Activated T-cell treated with anti-CD3 and anti-CD28 coated beads for 24 hours (primary cell): ENCODE measurements at regions not wholly inside any gene's neighbourhood (a gene's known extent, or its start where the extent isn't known, plus 50 kb on each side); places are given as distances from the start of the nearest gene placed in this dataset.

Source experiments
- DNase-seq: peaks from one replicate; pipeline ENCODE4 v3.0.0-alpha.2; 2020; ENCODE audit warnings: low read depth

GRCh38 chr16:6510261-6510660, 822.4 kb upstream of the RBFOX1 start:
- no peak for DNase-seq

- DNase-seq, result no peak
Measured at GRCh38 chr16:6499413-6499812, 833.2 kb upstream of the RBFOX1 start.

GRCh38 chr16:6498858-6499257, 833.8 kb upstream of the RBFOX1 start:
- no peak for DNase-seq

- DNase-seq, result no peak
Measured at GRCh38 chr16:6496996-6497395, 835.6 kb upstream of the RBFOX1 start.

GRCh38 chr16:6495486-6496210, 837.0 kb upstream of the RBFOX1 start:
- no peak for DNase-seq

GRCh38 chr16:6494716-6495115, 837.9 kb upstream of the RBFOX1 start:
- no peak for DNase-seq

GRCh38 chr16:6493555-6493954, 839.1 kb upstream of the RBFOX1 start:
- no peak for DNase-seq

DNA sequence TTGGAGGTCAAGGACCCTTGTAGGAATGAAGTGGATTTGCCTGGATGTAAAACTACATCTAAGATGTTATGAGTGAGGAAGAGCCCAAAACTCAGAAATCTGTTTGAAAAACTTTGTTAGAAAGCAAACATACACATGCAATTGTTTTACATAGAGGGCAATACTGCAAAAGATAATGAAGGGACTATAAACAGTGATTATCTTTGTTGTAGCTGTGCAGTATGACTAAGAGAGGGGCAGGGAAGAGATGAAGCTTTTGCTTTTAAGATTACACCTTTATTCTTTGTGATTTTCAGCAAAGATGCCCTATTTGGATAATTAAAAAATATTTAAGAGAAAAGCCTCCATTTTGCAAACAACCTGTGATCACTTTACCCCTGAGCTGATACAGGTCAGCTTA, 839.9 kb upstream of the RBFOX1 start:
- no peak for DNase-seq

DNA sequence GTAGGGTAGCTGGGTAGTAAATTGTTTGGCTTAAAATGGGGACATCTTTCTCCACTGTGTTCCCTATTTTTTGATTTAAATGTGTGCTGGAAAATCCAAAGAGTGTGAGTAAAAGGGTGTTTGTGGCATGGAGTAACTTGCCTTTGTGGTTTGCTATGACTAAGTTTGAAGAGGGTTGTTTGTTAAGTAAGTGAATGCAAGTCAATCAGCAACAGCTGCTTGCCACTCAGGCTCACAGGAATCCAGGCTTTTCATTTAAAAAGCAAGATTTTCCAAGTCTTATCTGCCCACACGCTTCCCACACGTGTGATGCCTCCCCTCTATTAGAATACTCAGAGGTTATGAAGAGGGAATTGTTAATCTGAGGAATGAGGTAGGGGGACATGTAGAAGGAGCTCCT, 847.7 kb upstream of the RBFOX1 start:
- no peak for DNase-seq

- no peak for DNase-seq
Measured at GRCh38 chr16:6484081-6484480, 848.6 kb upstream of the RBFOX1 start.

- no peak for DNase-seq
Measured at GRCh38 chr16:6483469-6484033, 849.1 kb upstream of the RBFOX1 start.

DNA sequence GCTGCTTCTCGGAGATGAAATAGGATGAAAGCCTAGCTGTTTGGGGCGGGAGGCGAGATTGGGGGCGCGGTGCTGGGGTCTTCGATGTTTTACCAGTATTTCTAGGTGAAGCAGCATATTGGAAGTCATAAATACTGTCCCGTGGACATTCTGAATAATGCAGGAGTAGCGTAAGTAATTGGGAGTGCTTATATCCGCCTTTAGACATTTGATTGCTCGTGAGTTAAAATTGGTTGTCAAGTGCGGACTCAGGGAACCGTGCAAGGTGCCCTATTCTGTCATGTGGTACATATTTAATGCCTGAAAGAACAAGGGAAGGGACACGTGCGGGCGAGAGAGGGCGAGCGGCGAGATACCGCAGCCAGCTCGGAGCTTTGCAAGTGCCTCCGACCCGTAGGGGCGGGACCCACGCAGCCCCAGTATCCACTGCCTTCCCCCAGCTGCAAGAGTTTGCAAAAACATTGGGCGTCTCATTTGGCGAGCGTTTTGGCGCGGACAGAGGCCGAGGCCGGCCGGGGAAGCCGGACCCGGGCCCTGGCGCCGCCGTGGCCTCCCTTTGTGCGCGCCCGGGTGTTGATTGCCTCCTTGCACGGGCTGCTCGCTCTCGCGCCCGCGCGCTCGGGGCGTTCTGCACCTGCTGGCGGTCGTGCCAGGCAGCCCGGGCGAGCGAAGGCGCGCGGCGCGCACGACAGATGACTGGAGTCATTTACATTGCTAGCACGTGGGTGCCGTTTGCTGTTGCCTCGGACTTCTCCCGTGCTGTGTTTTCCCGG, 849.8 kb upstream of the RBFOX1 start:
- no peak for DNase-seq

DNA sequence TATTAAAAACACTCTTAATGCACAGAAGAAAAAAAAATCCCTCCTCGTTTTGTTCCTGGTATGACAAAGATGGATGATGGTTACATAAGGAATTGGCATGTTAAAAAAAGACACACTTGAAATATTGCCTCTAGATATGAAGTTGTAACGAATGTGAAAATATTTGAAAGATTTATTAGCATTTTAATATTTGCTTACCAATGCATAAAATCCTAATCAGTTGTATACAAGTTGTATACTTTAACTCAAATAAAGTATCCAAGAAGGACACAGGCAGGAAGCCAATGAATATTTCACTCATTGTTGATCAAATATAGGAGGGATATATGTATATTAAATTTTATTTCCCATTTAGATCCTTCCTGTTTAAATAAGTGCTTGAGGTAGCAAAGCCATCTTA, 850.8 kb upstream of the RBFOX1 start:
- DNase-seq, result no peak

GRCh38 chr16:6453742-6454141, 878.9 kb upstream of the RBFOX1 start:
- no peak for DNase-seq

DNA sequence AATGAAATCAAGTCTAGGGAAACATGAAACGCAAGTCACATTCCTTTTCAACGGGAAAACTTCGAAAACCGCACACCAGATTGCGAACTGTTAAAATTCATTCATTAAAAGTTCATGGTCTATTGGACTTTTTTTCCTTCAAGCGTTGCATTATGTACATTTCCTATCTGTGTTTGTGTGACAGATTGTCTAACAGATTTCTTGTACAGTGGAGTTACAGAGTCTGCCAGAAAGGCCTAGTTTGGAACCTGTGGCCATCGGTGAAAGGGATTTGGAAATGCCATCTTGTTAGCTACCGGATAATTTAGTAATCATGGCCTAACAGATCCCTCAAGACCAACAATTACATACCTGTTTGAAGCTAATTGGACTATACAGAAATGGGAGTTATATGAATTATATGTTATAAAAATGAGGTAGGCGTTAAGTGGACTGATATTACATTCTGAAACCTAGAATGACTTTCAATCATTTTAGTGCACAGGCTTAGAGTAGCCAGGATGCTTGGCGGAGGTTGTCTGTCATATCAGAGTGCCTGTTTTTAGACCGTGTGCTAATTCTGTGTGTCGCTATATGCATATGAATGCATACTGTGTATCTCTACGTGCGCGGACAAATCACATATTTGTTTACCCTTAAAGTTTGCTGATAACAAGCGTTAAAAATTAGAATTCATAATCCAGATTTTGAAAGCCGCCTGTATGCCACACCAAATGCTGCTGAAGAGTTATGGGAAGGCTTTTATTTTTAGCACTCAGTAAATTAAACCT, 885.4 kb upstream of the RBFOX1 start:
- no peak for DNase-seq

- DNase-seq, result no peak
Measured at GRCh38 chr16:6446370-6446769, 886.3 kb upstream of the RBFOX1 start.

GRCh38 chr16:6439129-6439528, 893.5 kb upstream of the RBFOX1 start:
- no peak for DNase-seq

- DNase-seq, result no peak
Measured at GRCh38 chr16:6428861-6429260, 903.8 kb upstream of the RBFOX1 start.

- no peak for DNase-seq
Measured at GRCh38 chr16:6427621-6428020, 905.0 kb upstream of the RBFOX1 start.

GRCh38 chr16:6407596-6407995, 925.0 kb upstream of the RBFOX1 start:
- no peak for DNase-seq

DNA sequence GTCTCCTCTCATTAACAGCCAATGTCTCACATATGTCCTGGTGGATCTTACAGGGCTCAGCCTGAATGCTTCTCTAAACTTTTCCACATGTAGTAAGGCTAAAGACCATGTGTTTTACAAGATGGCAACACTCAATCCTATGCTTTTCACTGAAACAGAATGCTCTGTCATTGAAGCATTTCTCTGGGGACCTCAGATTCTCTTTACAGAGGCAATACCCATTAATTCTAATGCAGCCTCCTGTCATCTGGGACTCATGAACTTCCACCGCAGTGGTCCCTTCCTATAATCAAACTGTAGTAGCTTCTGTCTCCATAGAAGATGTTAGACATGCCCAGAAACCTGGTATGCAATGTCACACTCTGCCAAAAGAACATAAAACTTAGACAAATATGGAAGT, 926.6 kb upstream of the RBFOX1 start:
- DNase-seq, result no peak

GRCh38 chr16:6382924-6383459, 949.7 kb upstream of the RBFOX1 start:
- DNase-seq, result no peak
